Gastrocnemius medialis (tissue), 4 donors: ENCODE measurements at regions not wholly inside any gene's neighbourhood (a gene's known extent, or its start where the extent isn't known, plus 50 kb on each side); places are given as distances from the start of the nearest gene placed in this dataset.

Source experiments
- POLR2A ChIP-seq, 2 donors: fragments of 450-650 bp; IDR thresholded peaks; one replicate each; pipeline ENCODE4 v1.6.1; 2017; ENCODE audit warnings: antibody characterized with exemption in 2 of 2, mild to moderate bottlenecking in 2 of 2, moderate library complexity in 2 of 2
- TF ChIP-seq, protein P1 (sequence below), 5 experiments: fragments of 450-650 bp in 3 of 5; fragments of 200-600 bp in 2 of 5; sonication (generic) in 2 of 5; IDR thresholded peaks in 4 of 5; conservative IDR thresholded peaks in 1 of 5; 1 replicate in 4 of 5; 2 replicates in 1 of 5; pipeline ENCODE4 v1.5.1; 2016 to 2019; ENCODE audit warnings: antibody characterized with exemption in 5 of 5, mild to moderate bottlenecking in 3 of 5, moderate library complexity in 3 of 5

GRCh38 chrX:6734844-6735634 is 200.1 kb upstream of the VCX3A start:
- TF ChIP-seq, protein P1, sequence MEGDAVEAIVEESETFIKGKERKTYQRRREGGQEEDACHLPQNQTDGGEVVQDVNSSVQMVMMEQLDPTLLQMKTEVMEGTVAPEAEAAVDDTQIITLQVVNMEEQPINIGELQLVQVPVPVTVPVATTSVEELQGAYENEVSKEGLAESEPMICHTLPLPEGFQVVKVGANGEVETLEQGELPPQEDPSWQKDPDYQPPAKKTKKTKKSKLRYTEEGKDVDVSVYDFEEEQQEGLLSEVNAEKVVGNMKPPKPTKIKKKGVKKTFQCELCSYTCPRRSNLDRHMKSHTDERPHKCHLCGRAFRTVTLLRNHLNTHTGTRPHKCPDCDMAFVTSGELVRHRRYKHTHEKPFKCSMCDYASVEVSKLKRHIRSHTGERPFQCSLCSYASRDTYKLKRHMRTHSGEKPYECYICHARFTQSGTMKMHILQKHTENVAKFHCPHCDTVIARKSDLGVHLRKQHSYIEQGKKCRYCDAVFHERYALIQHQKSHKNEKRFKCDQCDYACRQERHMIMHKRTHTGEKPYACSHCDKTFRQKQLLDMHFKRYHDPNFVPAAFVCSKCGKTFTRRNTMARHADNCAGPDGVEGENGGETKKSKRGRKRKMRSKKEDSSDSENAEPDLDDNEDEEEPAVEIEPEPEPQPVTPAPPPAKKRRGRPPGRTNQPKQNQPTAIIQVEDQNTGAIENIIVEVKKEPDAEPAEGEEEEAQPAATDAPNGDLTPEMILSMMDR (IDR thresholded peaks at IDR 0.05 in 4 of 5, conservative IDR thresholded peaks at IDR 0.05 in 1 of 5), result no peak
- no peak for TF ChIP-seq POLR2A (IDR thresholded peaks at IDR 0.05)
